Neural cell (in vitro differentiated cells): ENCODE measurements at regions not wholly inside any gene's neighbourhood (a gene's known extent, or its start where the extent isn't known, plus 50 kb on each side); places are given as distances from the start of the nearest gene placed in this dataset.

Experiments
- H2AFZ ChIP-seq: fragments of 200-600, 300-800 bp; sonication (generic), shearing (Covaris generic); 2 replicates; pipeline ENCODE4 v1.6.0; 2014; ENCODE audit warnings: low read depth, mild to moderate bottlenecking, antibody characterized with exemption, low read length, moderate library complexity
- H3F3A ChIP-seq: fragments of 200-600 bp; shearing (Covaris generic); 2 replicates; pipeline ENCODE4 v1.6.1; 2016; ENCODE audit warnings: mild to moderate bottlenecking, moderate library complexity, mixed read lengths, antibody characterized with exemption, low read length; ENCODE audit not compliant: insufficient read depth, poor library complexity, severe bottlenecking
- H3K27ac ChIP-seq: fragments of 200-600, 300-800 bp; sonication (generic), shearing (Covaris generic); 2 replicates; pipeline ENCODE4 v1.5.1; 2014; ENCODE audit warnings: mild to moderate bottlenecking, low read length, moderate library complexity
- H3K27me3 ChIP-seq: fragments of 300-800, 200-600 bp; sonication (generic), shearing (Covaris generic); 2 replicates; pipeline ENCODE4 v1.6.0; 2014; ENCODE audit warnings: mild to moderate bottlenecking, low read depth, low read length, moderate library complexity; ENCODE audit not compliant: insufficient read depth
- H3K36me3 ChIP-seq: fragments of 300-800, 200-600 bp; sonication (generic), shearing (Covaris generic); 2 replicates; pipeline ENCODE4 v1.5.1; 2014; ENCODE audit warnings: mild to moderate bottlenecking, antibody characterized with exemption, low read length, moderate library complexity; ENCODE audit not compliant: insufficient read depth
- H3K4me2 ChIP-seq: fragments of 300-800, 200-600 bp; sonication (generic), shearing (Covaris generic); 2 replicates; pipeline ENCODE4 v1.6.0; 2014; ENCODE audit warnings: mild to moderate bottlenecking, low read length
- H3K4me3 ChIP-seq: fragments of 300-800, 200-600 bp; sonication (generic), shearing (Covaris generic); 2 replicates; pipeline ENCODE4 v1.5.1; 2014; ENCODE audit warnings: mild to moderate bottlenecking, low read length, moderate library complexity
- H3K79me2 ChIP-seq: fragments of 200-600 bp; shearing (Covaris generic); replicated peaks from 2 replicates; pipeline ENCODE4 v1.6.0; 2014; ENCODE audit warnings: mild to moderate bottlenecking, low read length, moderate library complexity; ENCODE audit not compliant: insufficient read depth
- H3K9ac ChIP-seq: fragments of 300-800, 200-600 bp; sonication (generic), shearing (Covaris generic); 2 replicates; pipeline ENCODE4 v1.6.1; 2016; ENCODE audit warnings: mild to moderate bottlenecking, low read length, mixed read lengths
- H3K9me2 ChIP-seq: fragments of 200-600 bp; shearing (Covaris generic); 2 replicates; pipeline ENCODE4 v1.6.1; 2016; ENCODE audit warnings: mild to moderate bottlenecking, low read length, mixed read lengths; ENCODE audit not compliant: insufficient read depth
- H3K9me3 ChIP-seq: fragments of 200-600, 300-800 bp; sonication (generic), shearing (Covaris generic); 2 replicates; pipeline ENCODE4 v1.6.1; 2016; ENCODE audit warnings: mild to moderate bottlenecking, mixed run types, low read length, moderate library complexity, mixed read lengths
- H4K20me1 ChIP-seq: fragments of 200-600 bp; shearing (Covaris generic); 2 replicates; pipeline ENCODE4 v1.6.1; 2016; ENCODE audit warnings: mild to moderate bottlenecking, mixed run types; ENCODE audit not compliant: insufficient read depth
- EP300 ChIP-seq: fragments of 450-650 bp; conservative IDR thresholded peaks from 2 replicates; pipeline ENCODE4 v1.6.1; 2014; ENCODE audit warnings: antibody characterized with exemption, mild to moderate bottlenecking, moderate library complexity; ENCODE audit not compliant: poor library complexity, severe bottlenecking
- EZH2 ChIP-seq: fragments of 200-600, 300-800 bp; shearing (Covaris generic), sonication (generic); IDR thresholded peaks from 2 replicates; pipeline ENCODE4 v1.6.1; 2014; ENCODE audit warnings: antibody characterized with exemption, low read length, borderline replicate concordance, mild to moderate bottlenecking; ENCODE audit not compliant: insufficient read depth, poor library complexity, severe bottlenecking
- MXI1 ChIP-seq: fragments of 450-650 bp; conservative IDR thresholded peaks from 2 replicates; pipeline ENCODE4 v1.6.1; 2014; ENCODE audit warnings: antibody characterized with exemption, mild to moderate bottlenecking; ENCODE audit not compliant: poor library complexity, severe bottlenecking
- POLR2AphosphoS5 ChIP-seq: IDR thresholded peaks from 2 replicates; pipeline ENCODE4 v1.6.1; 2012
- RAD21 ChIP-seq: fragments of 450-650 bp; conservative IDR thresholded peaks from 2 replicates; pipeline ENCODE4 v1.6.1; 2014; ENCODE audit warnings: antibody characterized with exemption, mild to moderate bottlenecking, moderate library complexity
- SMC3 ChIP-seq: fragments of 450-650 bp; conservative IDR thresholded peaks from 2 replicates; pipeline ENCODE4 v1.6.1; 2014; ENCODE audit warnings: antibody characterized with exemption, mild to moderate bottlenecking, moderate library complexity; ENCODE audit not compliant: poor library complexity
- TAF1 ChIP-seq: IDR thresholded peaks from 2 replicates; pipeline ENCODE4 v1.6.1; 2012; ENCODE audit warnings: low read depth
- TF ChIP-seq, protein P1 (sequence below): IDR thresholded peaks from 2 replicates; pipeline ENCODE4 v1.6.1; 2012; ENCODE audit warnings: borderline replicate concordance
- TF ChIP-seq, protein P2 (sequence below): fragments of 450-650 bp; IDR thresholded peaks from 2 replicates; pipeline ENCODE4 v1.5.1; 2014; ENCODE audit warnings: antibody characterized with exemption, mild to moderate bottlenecking, moderate library complexity; ENCODE audit not compliant: poor library complexity, severe bottlenecking

DNA sequence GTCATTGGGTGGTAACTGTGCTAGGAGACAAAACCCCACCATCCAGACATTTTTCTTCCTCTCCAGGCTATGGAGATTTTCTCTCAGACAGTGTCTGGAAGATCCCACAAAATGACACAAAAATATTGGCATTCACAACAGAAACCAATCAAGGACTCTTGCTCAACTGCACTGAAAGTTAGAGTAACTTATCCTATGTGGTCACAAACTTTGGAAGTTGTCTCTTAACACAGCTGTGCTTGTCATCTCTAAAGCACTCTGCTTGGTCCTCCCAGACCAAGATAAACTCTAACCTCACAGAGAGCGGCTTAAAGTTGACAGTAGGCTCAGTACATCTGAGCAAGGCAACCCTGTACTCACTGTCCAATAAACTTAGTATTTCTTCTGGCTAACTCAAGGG lies 74.9 kb downstream of the AKR1C4 start:
- TF ChIP-seq TAF1 (no peak), MXI1 (no peak), EZH2 (no peak), EP300 (no peak), SMC3 (no peak)
- TF ChIP-seq, protein P1, sequence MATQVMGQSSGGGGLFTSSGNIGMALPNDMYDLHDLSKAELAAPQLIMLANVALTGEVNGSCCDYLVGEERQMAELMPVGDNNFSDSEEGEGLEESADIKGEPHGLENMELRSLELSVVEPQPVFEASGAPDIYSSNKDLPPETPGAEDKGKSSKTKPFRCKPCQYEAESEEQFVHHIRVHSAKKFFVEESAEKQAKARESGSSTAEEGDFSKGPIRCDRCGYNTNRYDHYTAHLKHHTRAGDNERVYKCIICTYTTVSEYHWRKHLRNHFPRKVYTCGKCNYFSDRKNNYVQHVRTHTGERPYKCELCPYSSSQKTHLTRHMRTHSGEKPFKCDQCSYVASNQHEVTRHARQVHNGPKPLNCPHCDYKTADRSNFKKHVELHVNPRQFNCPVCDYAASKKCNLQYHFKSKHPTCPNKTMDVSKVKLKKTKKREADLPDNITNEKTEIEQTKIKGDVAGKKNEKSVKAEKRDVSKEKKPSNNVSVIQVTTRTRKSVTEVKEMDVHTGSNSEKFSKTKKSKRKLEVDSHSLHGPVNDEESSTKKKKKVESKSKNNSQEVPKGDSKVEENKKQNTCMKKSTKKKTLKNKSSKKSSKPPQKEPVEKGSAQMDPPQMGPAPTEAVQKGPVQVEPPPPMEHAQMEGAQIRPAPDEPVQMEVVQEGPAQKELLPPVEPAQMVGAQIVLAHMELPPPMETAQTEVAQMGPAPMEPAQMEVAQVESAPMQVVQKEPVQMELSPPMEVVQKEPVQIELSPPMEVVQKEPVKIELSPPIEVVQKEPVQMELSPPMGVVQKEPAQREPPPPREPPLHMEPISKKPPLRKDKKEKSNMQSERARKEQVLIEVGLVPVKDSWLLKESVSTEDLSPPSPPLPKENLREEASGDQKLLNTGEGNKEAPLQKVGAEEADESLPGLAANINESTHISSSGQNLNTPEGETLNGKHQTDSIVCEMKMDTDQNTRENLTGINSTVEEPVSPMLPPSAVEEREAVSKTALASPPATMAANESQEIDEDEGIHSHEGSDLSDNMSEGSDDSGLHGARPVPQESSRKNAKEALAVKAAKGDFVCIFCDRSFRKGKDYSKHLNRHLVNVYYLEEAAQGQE, result no peak
- H3K4me2 ChIP-seq, result no peak overlapping the region
- no peak overlapping the region for H2AFZ ChIP-seq

DNA sequence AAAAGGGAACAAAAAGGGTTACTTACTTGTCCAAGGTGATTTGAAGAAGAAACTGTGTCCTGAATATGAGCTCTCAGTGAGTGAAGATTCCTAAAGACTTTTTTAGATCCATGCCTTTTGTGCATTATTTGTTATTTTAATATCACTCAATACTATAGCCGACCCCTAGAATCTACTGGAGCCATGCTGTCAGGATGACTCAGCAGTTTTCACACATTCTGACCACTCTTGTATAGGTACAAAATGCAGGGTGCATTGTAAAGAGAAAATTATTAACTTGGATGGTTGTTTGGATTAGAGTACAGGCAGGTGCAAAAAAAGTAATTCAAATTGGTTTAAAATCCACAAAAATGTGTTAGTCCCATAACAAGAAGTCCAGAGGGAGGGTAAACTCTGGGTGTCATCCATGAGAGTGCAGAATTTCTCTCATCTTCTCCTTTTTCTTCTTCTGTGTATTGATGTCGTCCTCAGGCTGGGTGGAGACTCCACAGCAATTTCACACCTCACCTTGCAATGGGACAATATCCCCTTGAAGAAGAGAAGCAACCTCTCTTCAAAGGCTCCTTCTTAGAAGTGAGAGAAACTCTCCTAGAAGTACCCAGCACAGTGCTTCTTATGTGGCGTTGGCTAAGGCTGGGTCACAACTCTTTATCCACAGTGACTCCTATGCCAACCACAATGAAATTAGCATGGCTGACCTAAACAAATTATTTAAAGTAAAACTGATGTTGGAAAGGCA lies 75.6 kb downstream of the AKR1C4 start:
- Histone ChIP-seq H2AFZ (no peak overlapping the region), H3K36me3 (no peaks in the 10 kb centered on the region), H3F3A (no peaks in the 10 kb centered on the region), H3K4me2 (no peak overlapping the region), H3K9me2 (no peaks in the 10 kb centered on the region), H4K20me1 (no peaks in the 10 kb centered on the region), H3K79me2 (no peaks in the 10 kb centered on the region), H3K27ac (no peak overlapping the region), H3K9ac (no peak overlapping the region), H3K9me3 (no peaks in the 10 kb centered on the region), H3K4me3 (no peak overlapping the region), H3K27me3 (no peaks in the 10 kb centered on the region)
- no peak for TF ChIP-seq TAF1
- no peak for TF ChIP-seq RAD21
- TF ChIP-seq, protein P1, result no peak
- no peak for TF ChIP-seq EP300
- no peak for TF ChIP-seq POLR2AphosphoS5
- TF ChIP-seq, protein P2, sequence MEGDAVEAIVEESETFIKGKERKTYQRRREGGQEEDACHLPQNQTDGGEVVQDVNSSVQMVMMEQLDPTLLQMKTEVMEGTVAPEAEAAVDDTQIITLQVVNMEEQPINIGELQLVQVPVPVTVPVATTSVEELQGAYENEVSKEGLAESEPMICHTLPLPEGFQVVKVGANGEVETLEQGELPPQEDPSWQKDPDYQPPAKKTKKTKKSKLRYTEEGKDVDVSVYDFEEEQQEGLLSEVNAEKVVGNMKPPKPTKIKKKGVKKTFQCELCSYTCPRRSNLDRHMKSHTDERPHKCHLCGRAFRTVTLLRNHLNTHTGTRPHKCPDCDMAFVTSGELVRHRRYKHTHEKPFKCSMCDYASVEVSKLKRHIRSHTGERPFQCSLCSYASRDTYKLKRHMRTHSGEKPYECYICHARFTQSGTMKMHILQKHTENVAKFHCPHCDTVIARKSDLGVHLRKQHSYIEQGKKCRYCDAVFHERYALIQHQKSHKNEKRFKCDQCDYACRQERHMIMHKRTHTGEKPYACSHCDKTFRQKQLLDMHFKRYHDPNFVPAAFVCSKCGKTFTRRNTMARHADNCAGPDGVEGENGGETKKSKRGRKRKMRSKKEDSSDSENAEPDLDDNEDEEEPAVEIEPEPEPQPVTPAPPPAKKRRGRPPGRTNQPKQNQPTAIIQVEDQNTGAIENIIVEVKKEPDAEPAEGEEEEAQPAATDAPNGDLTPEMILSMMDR, result no peak
- TF ChIP-seq EZH2, result no peak
- TF ChIP-seq SMC3, result no peak
- no peak for TF ChIP-seq MXI1

More for the DNA sequence above, 74.9 kb downstream of the AKR1C4 start:
- Histone ChIP-seq H3K9ac (no peak overlapping the region), H3K27me3 (no peaks in the 10 kb centered on the region), H3K9me3 (no peaks in the 10 kb centered on the region), H3K36me3 (no peaks in the 10 kb centered on the region), H3K79me2 (no peaks in the 10 kb centered on the region), H3F3A (no peaks in the 10 kb centered on the region), H3K9me2 (no peaks in the 10 kb centered on the region), H4K20me1 (no peaks in the 10 kb centered on the region), H3K4me3 (no peak overlapping the region), H3K27ac (no peak overlapping the region)
